D341Med (cell line): ENCODE measurements at regions not wholly inside any gene's neighbourhood (a gene's known extent, or its start where the extent isn't known, plus 50 kb on each side); places are given as distances from the start of the nearest gene placed in this dataset.
A peak's percentile ranks its signal among the peaks of the same experiment; 100 is the strongest.

ENCODE experiments used
- DNase-seq: peaks from one replicate; pipeline ENCODE4 v3.0.0; 2012; ENCODE audit warnings: low spot score

DNA sequence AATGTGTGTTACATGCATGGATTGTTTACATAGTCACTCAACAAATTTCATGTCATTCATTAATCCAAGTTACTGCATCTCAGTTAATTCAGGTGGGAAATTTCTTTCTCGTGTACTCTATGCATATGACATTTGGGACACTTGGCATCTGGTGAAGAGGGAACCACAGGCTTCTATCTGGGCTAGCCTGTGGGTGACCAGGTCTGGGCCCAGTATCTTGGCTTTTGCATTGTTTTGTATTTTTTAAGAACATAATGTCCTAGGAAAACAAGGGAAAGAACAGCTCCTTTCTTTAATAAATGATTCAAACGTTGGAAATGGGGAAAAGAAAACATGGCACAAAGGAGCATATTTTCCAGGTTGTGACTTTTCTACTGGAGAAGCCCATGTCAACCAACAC, 331.1 kb downstream of the WDR11 start:
- no peak for DNase-seq

DNA sequence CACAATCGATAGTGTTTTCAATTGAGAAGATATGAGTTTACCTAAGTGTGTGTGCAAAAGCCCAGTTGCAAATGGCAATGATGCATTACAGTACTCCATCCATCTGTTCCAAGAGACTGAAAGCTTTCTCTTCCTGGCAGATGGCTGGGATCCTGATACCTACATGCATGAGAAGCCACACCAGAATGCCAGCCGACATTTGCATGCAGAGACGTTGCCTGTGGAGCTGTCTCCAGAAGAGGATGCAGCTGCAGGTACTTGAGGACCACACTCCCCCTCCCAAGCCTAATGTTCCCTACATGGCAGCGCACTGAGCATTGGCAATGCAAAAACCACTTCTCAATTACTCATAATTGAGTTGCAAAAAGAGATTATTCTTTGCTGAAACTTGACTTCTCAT, 332.1 kb downstream of the WDR11 start:
- no peak for DNase-seq

DNA sequence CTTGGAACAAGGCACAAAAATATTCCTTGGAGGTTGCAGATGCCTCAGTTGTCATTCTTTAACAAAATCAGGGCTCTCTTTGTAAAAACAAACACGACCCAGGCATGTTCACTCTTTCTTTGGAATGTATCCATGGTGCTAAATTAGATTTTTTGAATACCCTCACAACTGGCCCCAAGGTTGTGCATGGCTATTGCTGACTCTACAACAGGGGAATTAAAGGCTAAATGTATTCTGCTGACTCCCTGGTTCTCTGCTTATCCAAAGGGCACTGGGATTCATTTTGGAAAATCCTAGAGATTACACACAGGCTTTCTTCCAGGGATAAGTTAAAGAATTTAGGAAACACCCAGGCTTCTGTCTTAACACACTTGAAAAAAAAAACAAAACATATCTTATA, 332.5 kb downstream of the WDR11 start:
- DNase-seq = no peak

DNA sequence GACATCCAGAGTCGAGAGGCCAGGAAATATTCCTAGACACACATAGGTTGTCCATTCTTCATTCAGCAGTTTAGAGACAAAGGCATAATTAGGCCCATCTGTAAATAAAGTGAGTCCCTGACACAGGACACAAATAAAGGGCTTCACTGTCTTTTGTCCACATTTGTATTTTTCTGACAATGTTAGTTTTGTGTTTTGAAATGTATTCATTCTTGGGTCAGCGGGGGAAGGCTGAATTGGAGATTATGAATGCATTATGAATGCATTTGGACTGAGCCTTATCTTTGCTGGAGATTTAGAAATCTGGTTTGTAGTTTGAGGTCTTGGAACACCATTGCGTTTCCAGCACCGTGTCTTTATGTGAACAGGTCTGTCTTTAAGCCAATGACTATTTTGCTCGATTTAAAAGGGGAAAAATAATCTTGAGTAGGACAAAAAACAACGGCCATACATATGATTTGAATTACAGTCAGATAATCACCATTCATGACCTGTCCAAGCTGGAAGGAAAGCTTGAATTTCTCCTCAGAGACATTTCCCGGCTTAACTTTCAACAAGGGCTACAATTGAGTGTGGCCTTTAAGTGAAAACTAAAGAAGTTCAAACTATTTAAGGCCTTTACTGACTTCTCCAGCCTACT, 334.8 kb downstream of the WDR11 start:
- DNase-seq = no peak

DNA sequence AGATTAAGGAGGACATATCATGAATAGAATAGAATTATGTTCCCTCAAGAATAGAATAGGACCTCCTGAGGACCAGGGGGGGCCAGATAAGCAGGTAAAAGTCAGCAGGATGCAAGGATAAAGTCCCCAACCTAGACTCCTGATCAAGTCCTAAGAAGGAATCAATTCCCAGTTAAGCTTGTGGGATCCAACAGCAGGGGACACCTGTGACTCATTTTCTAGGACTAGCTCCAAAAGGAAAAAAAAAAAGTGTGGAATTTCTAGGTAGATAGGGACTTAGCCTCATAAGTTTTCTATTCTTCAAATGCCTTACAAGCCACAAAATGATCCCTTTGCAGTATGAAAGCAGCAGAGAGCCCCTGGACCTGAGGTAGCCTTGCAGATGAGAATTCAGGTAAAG, 336.2 kb downstream of the WDR11 start:
- no peak for DNase-seq

DNA sequence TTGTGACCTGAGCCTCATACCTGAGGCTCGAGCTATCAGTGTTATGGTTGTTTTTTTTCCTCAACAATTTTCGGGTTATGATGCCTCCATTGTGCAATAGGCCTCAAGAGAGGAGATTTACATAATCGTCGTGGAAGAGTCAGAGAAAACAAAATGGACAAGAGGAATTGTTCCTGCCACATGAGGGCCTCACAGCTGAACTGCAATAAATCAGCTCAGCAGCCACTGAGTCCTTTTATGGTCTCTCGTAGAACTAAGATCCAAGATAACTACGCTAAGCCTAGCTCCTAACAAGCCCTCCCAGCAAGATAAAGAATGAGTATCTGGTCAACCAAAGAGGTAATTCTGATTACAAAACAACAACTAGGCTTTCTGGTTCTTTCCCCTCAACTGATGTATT, 336.8 kb downstream of the WDR11 start:
- no peak for DNase-seq

DNA sequence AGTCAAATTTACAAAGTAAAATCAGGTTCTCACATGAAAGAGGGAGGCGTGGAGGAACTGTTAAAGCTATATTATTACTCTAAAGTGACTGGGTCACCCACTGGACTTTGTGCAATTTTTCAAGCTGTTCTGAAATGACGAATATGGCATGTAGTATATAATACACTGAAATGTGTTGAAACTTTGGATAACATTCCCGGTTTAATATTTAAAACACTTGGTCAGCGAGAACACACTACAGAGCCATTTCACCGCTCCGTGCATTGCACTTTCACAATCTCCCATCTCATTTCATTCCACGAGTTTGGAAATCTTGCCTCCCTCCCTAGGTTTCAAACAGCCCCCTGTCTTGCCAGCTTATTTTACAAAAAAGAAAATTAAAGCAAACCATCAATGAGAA, 337.9 kb downstream of the WDR11 start:
- DNase-seq = no peak

DNA sequence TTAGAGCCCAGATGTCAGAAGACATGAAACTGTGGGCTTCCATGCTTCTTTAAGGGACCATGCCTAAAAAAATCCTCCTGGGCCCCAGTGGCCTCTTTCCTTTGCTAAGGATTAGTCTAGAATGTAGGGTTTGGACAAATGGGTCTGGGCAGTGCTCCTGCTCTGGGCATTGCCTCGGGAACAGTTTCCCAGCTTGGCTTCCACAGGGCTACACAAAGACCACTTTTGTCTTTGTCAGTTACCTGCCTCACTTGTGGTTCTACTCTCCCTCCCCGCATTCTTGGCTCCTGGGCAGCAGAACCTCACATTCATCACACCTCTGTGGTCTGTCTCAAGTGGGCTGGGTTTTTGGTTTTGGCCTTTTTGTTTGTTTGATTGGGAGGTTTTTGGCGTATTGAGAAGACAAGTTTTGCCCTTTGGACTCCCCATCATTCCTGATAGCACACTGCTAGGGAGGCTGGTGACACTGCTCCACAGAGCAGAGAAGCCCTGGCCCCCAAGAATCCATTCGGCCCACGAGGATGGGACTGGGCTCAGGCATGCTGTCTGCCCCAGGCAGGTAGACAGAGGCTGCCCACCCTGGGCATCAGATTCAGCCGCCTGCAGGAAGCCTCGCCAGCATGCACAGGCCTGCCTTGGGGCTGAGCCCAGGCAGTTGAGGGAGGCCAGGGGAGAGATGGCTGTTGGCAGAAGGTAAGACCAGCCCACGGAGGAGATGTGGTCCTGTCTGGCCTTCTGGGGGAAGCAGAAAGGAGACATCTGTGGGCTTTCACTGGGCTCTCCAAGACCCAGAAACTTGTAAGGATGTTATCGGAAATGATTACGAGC, 343.7 kb downstream of the WDR11 start:
- no peak for DNase-seq

DNA sequence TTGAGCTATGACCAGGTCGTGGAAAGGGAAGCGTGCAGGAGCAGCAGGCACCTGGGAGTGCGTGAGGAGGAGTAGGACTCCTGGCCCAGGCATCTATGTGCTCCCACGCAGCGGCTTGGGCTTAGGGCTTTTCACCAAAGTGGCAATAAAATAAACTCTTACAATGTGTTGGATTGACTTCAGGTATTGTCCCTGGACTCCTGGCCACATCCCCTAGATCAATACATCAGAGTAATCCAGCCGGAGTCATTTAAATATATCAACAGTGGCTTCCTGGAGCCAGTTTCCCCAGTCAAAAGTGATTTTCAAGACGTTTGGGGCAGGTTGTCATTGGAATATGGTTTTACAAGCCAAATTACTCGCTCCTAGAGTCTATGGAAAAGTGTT, 344.4 kb downstream of the WDR11 start:
- no peak for DNase-seq

DNA sequence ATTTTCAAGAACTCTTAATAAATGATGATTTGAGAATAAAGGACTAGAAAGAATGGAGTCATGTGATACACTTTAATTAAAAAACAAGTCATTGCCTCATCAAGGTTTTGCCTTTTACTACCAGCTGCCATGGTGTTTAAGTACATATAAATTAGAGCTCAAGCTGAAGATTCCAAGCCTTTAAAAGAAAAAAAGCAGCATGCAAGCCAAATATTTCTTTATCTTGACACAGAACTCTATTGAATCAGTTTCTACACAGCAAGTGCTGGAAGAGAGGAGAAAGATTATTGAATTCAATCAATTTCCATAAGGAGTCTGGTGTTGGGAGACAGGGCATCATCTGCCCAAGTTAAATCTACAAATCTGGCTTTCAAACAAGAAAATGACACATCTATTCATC, 347.9 kb downstream of the WDR11 start:
- DNase-seq = no peak

DNA sequence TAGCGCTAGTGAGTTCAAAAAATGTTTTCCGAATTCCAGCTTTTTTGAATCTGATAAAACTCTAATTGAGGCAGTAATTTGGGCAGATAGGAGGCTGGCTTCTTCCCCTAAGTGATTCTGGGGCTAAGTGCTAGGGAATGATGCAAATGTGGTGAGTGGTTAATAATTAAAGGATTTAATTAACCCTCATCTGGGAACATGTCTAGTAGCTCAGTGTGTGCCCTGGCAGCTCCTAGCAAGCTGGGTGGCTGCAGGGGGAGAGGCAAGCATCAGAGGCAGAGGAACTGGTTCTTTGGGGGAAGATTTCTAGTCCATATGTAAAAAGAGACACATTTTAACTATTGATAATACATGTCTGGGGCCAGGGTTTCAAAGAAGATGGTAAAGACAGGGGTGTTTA, 354.5 kb downstream of the WDR11 start:
- DNase-seq = peak; percentile 43

DNA sequence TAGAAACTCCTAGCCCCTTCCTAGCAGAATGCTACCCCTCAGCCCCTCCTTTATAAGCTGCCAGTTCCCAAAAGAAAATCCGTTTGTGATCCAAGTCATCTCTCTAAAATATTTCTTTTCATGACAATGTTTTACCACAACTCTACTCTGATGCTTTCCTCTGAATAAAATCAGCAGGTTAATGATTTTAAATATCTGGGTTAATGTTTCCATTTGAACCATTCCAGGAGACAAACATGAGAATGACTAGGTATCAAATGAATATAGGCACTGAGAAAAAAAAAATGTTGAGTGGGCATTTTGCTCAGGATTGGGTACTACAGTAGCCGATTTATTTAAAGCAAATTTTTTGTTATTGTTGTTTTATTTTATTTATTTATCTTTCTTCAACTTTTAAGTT, 360.3 kb downstream of the WDR11 start:
- no peak for DNase-seq

DNA sequence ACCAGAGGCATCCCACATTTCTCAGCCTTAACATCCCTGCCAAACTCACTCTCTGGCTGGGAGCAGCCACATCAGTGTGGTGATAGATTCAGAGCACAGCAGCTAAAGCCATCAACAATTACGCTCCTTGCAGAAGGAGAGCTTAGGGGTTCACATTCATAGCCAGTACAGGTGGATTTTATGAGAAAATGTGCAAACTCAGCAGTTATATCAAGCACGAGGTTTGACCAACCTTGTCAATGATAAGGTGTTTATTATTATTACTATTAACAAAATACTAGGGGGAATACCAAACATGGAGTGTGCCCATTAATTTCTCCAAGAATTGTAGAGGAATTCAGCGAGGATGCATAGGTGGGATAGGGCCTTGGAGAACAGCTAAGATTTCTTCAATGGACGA, 362.3 kb downstream of the WDR11 start:
- DNase-seq = no peak

DNA sequence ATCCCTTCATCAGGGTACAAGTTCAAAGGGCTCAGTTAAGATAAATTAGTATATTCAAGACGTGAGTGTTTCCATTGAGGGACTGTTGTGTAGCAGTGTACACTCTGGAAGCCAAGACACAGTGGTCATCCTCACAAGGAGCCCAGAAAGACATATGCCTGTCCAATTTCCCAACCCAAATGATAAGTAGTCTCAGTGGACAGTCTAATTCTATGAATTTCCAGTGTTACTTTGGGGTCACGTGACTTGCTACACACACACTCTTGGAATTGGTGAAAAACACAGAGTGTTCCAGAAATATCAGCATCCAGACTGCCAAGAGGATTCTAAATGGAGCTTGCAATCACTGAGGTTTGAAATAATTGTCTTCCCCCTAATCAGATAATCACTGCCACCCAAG, 365.1 kb downstream of the WDR11 start:
- no peak for DNase-seq

DNA sequence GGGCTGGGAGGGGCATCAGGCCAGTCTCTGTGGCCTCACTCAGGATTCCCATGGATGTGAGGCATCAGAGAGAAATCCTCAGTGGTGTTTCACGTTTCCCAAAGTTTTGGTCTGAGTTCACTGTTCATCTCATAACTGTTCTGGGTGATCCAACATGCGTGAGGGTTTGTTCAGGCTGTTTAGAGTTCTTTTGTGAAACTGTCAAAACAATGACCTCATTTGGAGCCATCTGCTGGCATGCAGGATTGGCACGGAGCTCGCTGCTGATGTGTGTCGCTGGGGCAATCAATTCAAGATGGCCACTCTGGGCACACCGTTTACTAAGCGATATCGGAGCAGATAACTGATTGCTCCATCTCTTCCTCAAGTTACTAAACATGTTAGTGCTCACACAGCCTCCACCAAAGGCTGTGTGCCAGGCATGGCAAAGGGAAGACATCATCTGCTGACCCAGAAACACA, 365.6 kb downstream of the WDR11 start:
- DNase-seq = no peak

DNA sequence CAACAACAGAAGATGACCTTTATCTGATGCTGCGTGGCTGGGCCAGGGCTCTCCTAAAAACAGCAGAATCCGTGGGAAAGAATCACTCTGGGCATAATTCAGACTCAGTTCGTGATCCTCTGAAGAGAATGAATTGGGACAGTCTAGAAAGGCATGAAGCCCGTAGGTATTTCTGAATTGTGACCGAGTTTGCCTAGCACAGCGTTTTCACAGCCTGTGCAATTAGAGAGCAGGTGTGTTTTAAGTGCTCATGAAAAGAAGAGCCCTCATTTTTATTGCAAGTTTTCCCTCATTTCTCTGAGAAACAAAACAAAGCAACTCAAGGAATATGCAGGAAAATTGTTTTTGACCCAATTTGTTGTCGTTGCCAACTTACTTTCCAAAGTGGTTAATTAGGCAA, 366.2 kb downstream of the WDR11 start:
- DNase-seq = no peak

DNA sequence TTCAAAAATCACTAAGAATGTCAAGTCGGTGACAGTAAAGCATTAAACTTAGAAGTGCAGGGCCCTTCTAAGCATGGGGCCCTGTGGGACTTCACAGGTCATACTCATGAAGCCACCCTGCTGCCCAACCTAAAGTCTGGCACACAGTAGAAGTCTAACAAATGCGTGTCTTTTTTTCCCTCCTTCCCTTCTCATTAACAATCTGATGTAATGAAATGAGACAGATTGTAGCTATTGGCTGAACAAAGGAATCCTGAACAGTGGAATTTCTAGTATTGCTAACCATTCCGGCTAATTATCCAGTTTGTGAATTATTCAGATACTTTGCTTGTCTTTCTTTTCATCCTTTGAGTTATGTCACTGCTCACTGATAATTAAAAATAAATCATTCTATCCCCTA, 369.9 kb downstream of the WDR11 start:
- DNase-seq = no peak

DNA sequence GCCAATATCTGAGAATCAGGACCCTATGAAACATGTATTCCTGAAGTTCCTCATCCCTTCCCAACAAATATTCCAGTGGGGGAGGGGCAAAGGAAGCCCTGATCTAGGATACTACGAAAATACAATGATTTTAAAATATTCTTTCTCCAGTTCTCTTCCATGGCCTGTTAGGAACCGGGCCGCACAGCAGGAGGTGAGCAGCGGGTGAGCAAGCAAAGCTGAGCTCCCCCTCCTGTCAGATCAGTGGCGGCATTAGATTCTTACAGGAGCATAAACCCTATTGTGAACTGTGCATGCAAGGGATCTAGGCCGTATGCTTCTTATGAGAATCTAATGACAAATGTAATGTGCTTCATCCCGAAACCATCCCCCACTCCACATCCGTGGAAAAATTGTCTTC, 370.8 kb downstream of the WDR11 start:
- DNase-seq = no peak

DNA sequence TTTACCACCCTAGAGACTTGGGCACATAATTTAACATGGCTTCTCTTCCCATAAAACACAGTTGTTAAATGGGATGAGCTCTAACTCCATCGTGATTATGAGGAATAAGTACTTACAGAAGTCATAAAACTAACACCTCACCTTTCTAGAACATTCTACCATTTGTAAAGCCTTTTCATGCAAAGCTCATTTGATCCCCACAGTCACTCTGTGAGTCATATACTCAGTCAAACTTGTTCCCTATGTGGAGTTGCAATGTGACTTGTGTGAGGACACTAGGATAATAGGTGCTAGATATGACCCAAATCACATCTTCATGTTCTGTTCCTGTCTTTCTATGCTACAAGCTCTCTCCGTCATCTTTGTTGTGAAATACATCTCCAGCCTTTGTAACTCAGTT, 371.7 kb downstream of the WDR11 start:
- no peak for DNase-seq

DNA sequence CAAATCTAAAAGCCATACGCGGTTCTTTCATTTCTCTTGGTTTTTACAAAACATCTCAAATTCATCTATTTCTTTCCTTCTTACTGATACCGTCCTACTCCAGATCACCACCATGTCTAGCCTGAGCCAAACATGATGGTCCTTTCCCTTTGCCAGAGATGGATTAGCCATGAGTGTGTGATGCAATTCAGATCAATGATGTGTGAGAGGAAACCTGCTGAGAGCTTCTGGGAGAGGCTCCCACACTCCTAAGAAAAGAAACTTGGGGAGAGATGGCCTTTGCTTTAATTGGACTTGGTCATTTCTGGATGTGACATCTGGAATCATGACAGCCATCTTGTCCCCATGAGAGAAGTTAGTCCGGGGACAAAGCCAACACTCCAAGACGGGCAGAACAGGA, 367.2 kb downstream of the FGFR2 start:
- DNase-seq = no peak

DNA sequence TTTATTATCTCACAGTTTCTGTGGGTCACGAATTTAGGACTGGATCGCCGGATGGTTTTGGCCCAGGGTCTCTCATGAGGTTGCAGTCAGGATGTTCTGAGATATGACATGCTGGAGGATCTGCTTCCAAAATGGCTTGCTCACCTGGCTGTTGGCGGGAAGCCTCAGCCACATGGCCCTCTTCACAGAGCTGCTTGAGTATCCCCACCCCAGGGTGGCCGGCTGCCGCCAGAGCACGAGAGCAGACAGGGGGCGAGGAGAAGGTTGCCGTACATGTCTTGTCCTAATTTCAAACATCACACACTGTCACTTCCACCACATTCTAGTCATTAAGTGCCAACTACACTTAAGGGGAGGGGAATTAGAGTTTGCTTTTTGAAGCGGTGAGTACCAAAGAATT, 365.8 kb downstream of the FGFR2 start:
- DNase-seq = no peak

DNA sequence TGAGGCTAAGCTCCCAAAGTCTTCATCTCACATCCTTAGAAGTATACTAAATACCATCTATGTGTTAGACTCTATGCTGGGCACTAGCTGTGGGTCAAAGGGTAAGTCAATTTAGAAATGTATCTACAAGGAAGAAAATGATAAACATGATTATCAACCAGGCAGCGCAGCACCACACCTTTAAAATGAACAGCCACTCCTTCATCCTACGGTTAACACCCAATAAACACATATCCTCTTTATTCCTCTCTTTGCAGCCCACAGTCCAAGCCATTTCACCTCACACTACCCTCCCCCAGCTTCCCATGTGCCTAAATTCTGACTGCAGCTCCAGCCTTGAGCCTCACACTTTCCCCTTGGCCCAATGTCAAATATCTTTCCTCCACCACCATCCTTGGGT, 362.6 kb downstream of the FGFR2 start:
- no peak for DNase-seq

DNA sequence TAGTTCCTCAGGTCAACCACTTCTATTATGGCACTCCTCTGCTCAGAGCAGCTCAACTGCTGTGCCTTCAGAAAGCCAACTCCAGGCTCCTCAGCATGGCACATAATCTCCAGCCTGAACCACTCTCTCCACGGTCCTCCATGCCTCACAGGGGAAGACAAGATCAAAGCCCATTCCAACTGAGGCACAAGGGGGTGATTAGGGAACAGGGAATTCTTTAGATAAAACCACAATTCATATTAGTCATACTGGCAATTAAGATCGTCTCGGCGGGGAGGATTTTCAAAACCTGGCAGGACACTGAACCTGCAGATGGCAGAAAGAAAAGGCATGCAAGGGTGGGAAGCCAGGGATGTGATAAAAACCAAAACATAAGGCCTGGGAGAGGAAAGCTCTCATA, 361.6 kb downstream of the FGFR2 start:
- no peak for DNase-seq

DNA sequence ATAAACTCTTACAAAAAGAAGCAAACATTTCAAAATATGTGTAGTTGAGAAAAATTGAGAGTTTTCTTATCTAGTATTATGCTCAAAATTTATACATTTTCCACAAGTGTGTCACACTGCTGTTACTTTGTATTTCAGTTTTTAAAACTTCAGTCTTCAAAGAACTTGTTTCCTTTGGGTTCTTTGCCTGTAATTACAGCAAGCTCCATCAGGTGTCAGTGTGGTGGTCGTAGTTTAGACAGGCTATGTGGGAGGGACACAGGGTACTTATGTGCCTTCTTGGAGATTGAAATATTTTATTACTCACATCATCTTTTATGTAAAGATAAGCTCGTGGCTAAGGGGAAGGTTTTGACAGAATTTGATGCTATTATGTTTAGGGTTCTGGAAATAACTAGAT, 360.5 kb downstream of the FGFR2 start:
- DNase-seq = no peak
